OCI-LY1 (cell line): ENCODE measurements at regions not wholly inside any gene's neighbourhood (a gene's known extent, or its start where the extent isn't known, plus 50 kb on each side); places are given as distances from the start of the nearest gene placed in this dataset.

Experiments
- H2AFZ ChIP-seq: fragments of 200-600 bp; sonication (generic), shearing (Covaris generic); 2 replicates; pipeline ENCODE4 v1.6.0; 2014; ENCODE audit warnings: antibody characterized with exemption, mild to moderate bottlenecking, low read length
- H3F3A ChIP-seq: fragments of 200-600 bp; sonication (generic), shearing (Covaris generic); 2 replicates; pipeline ENCODE4 v1.6.0; 2014; ENCODE audit warnings: mild to moderate bottlenecking, antibody characterized with exemption, low read length, moderate library complexity; ENCODE audit not compliant: insufficient read depth
- H3K27ac ChIP-seq: fragments of 200-600 bp; sonication (generic); 2 replicates; pipeline ENCODE4 v1.5.1; 2014; ENCODE audit warnings: low read length, mixed run types, mild to moderate bottlenecking, low read depth; ENCODE audit not compliant: poor library complexity, severe bottlenecking
- H3K27me3 ChIP-seq: fragments of 200-600 bp; sonication (generic); 2 replicates; pipeline ENCODE4 v1.6.0; 2014; ENCODE audit warnings: antibody characterized with exemption, mild to moderate bottlenecking, low read length, moderate library complexity; ENCODE audit not compliant: insufficient read depth
- H3K36me3 ChIP-seq: fragments of 200-600 bp; sonication (generic); 2 replicates; pipeline ENCODE4 v1.6.1; 2014; ENCODE audit warnings: mild to moderate bottlenecking, antibody characterized with exemption, low read length, moderate library complexity, mixed read lengths; ENCODE audit not compliant: insufficient read depth
- H3K4me1 ChIP-seq: fragments of 200-600 bp; sonication (generic); 2 replicates; pipeline ENCODE4 v1.5.1; 2014; ENCODE audit warnings: mild to moderate bottlenecking, low read length, moderate library complexity; ENCODE audit not compliant: insufficient read depth, severe bottlenecking
- H3K4me2 ChIP-seq: fragments of 200-600 bp; sonication (generic), shearing (Covaris generic); 2 replicates; pipeline ENCODE4 v1.6.1; 2014; ENCODE audit warnings: low read length
- H3K4me3 ChIP-seq: fragments of 200-600 bp; sonication (generic); 2 replicates; pipeline ENCODE4 v1.5.1; 2014; ENCODE audit warnings: low read length, low read depth, mild to moderate bottlenecking, mixed read lengths; ENCODE audit not compliant: poor library complexity, severe bottlenecking
- H3K79me2 ChIP-seq: fragments of 200-600 bp; shearing (Covaris generic); 2 replicates; pipeline ENCODE4 v1.6.1; 2016; ENCODE audit warnings: mixed run types, low read length, mixed read lengths; ENCODE audit not compliant: insufficient read depth
- H3K9ac ChIP-seq: fragments of 200-600 bp; sonication (generic), shearing (Covaris generic); 2 replicates; pipeline ENCODE4 v1.6.1; 2014; ENCODE audit warnings: mild to moderate bottlenecking, low read length, mixed read lengths
- H3K9me2 ChIP-seq: fragments of 200-600 bp; sonication (generic), shearing (Covaris generic); 2 replicates; pipeline ENCODE4 v1.6.1; 2014; ENCODE audit warnings: low read depth, mild to moderate bottlenecking, low read length, mixed read lengths
- H3K9me3 ChIP-seq: fragments of 200-600 bp; shearing (Covaris generic); 2 replicates; pipeline ENCODE4 v1.6.1; 2014; ENCODE audit warnings: low read length, mixed read lengths
- H4K20me1 ChIP-seq: fragments of 200-600 bp; sonication (generic), shearing (Covaris generic); 2 replicates; pipeline ENCODE4 v1.6.0; 2016; ENCODE audit warnings: mild to moderate bottlenecking, low read length; ENCODE audit not compliant: insufficient read depth
- EZH2 ChIP-seq: fragments of 200-600 bp; sonication (generic), shearing (Covaris generic); IDR thresholded peaks from 2 replicates; pipeline ENCODE4 v1.8.0; 2017; ENCODE audit warnings: borderline replicate concordance, mixed run types, mild to moderate bottlenecking, antibody characterized with exemption, low read length, moderate library complexity, mixed read lengths
- TF ChIP-seq, protein P1 (sequence below): fragments of 200-600 bp; sonication (generic), shearing (Covaris generic); IDR thresholded peaks from 2 replicates; pipeline ENCODE4 v1.5.1; 2017; ENCODE audit warnings: mild to moderate bottlenecking, antibody characterized with exemption, low read length, moderate library complexity, mixed read lengths

DNA sequence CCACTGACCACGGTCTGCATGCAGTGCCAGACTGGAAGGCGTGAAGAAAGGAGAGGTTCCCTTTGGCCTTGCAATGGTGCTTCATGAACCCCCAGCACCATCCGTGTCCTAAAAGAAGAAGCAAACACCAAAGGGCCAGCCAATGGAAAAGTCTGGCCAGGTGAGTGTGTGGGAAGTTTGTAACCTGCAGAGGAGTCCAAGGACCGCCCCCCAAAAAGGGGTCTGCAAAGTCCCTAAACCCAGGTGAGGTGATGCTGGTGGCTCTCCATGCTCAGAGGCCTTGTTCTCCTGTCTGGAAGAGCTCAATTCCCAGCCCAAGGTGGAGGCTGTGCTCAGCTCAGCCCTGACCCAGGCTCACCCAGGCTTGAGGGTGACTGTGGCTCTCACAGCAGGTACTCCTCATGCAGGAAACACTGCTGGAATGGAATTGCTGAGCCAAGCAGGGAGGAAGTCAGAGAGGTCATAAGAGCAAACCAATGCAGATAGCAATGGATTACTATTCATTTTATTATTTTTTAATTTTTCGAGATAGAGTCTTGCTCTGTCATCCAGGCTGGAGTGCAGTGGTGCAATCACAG is 52.4 kb upstream of the NANOS1 start:
- H4K20me1 ChIP-seq: no peaks in the 10 kb centered on the region
- H3K4me1 ChIP-seq: no peaks in the 10 kb centered on the region
- no peak overlapping the region for H3K4me2 ChIP-seq
- no peaks in the 10 kb centered on the region for H3K79me2 ChIP-seq
- no peak overlapping the region for H3K9ac ChIP-seq
- H3K27ac ChIP-seq: no peak overlapping the region
- no peaks in the 10 kb centered on the region for H3K9me3 ChIP-seq
- TF ChIP-seq, protein P1, sequence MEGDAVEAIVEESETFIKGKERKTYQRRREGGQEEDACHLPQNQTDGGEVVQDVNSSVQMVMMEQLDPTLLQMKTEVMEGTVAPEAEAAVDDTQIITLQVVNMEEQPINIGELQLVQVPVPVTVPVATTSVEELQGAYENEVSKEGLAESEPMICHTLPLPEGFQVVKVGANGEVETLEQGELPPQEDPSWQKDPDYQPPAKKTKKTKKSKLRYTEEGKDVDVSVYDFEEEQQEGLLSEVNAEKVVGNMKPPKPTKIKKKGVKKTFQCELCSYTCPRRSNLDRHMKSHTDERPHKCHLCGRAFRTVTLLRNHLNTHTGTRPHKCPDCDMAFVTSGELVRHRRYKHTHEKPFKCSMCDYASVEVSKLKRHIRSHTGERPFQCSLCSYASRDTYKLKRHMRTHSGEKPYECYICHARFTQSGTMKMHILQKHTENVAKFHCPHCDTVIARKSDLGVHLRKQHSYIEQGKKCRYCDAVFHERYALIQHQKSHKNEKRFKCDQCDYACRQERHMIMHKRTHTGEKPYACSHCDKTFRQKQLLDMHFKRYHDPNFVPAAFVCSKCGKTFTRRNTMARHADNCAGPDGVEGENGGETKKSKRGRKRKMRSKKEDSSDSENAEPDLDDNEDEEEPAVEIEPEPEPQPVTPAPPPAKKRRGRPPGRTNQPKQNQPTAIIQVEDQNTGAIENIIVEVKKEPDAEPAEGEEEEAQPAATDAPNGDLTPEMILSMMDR: no peak
- TF ChIP-seq EZH2: no peak
- H2AFZ ChIP-seq: no peak overlapping the region
- no peaks in the 10 kb centered on the region for H3K9me2 ChIP-seq
- H3K4me3 ChIP-seq: no peak overlapping the region
- no peaks in the 10 kb centered on the region for H3K36me3 ChIP-seq
- peaks cover 5% of the 10 kb centered on the region; the same call in 1 of the 2 replicates for H3K27me3 ChIP-seq
- no peaks in the 10 kb centered on the region for H3F3A ChIP-seq

DNA sequence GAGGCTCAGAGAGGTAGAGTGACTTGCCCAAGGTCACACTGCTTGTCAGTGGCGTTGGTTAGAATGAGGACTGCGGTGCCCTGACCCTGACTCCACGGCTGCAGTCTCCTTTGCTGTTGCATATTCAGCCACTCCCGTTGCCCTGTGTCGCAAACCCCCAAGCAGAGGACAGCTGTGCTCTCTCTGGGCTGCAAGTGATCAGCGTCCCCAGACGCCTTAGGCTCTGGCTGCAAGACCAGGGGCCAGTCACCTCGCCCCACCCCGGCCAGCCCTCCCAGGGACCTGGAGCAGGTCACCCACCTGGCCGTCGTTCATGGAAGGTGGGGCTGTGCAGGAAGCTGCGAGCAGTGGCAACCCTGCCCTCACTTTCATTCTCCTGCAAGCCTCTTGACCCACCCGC is 51.7 kb upstream of the NANOS1 start:
- H3K9ac ChIP-seq: no peak overlapping the region
- H3F3A ChIP-seq: no peaks in the 10 kb centered on the region
- H3K79me2 ChIP-seq: no peaks in the 10 kb centered on the region
- H3K36me3 ChIP-seq: no peaks in the 10 kb centered on the region
- peaks cover 5% of the 10 kb centered on the region; the same call in 1 of the 2 replicates for H3K27me3 ChIP-seq
- TF ChIP-seq EZH2: no peak
- no peaks in the 10 kb centered on the region for H3K4me1 ChIP-seq
- no peak overlapping the region for H2AFZ ChIP-seq
- no peaks in the 10 kb centered on the region for H3K9me2 ChIP-seq
- H3K27ac ChIP-seq: no peak overlapping the region
- H3K9me3 ChIP-seq: no peaks in the 10 kb centered on the region
- no peak overlapping the region for H3K4me2 ChIP-seq
- H4K20me1 ChIP-seq: no peaks in the 10 kb centered on the region
- H3K4me3 ChIP-seq: no peak overlapping the region

GRCh38 chr10:118978316-118978997 is 51.1 kb upstream of the NANOS1 start:
- H3K4me1 ChIP-seq: no peaks in the 10 kb centered on the region
- no peaks in the 10 kb centered on the region for H3F3A ChIP-seq
- H2AFZ ChIP-seq: no peak overlapping the region
- H3K9me3 ChIP-seq: no peaks in the 10 kb centered on the region
- no peaks in the 10 kb centered on the region for H4K20me1 ChIP-seq
- peaks cover 5% of the 10 kb centered on the region; the same call in 1 of the 2 replicates for H3K27me3 ChIP-seq
- H3K4me2 ChIP-seq: no peak overlapping the region
- no peak for TF ChIP-seq EZH2
- TF ChIP-seq, protein P1: no peak
- no peak overlapping the region for H3K27ac ChIP-seq
- H3K9ac ChIP-seq: no peak overlapping the region
- no peaks in the 10 kb centered on the region for H3K36me3 ChIP-seq
- no peak overlapping the region for H3K4me3 ChIP-seq
- H3K79me2 ChIP-seq: no peaks in the 10 kb centered on the region
- H3K9me2 ChIP-seq: no peaks in the 10 kb centered on the region

DNA sequence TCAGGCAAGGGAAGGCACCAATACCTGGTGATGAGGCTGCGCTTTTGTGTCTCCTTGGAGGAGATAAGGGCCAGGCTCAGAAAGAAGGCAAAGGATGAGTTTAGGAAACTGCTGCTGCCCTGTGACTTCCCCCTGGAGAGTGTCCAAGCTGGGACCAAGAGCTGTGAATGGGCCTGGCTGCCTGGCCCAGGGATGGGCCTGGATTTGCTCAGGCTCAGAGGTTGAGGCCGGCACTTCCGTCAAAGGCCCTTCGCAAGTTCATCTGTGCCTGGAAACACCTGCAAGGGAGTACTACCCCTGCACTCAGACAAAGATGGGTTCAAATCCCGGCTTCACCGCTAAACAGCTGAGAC is 50.5 kb upstream of the NANOS1 start:
- Histone ChIP-seq H3K27me3 (peaks cover 2% of the 10 kb centered on the region; the same call in 1 of the 2 replicates), H2AFZ (no peak overlapping the region), H3K4me3 (no peak overlapping the region), H3K9me2 (no peaks in the 10 kb centered on the region), H3K36me3 (no peaks in the 10 kb centered on the region), H3K9ac (no peak overlapping the region), H3K9me3 (no peaks in the 10 kb centered on the region), H3F3A (no peaks in the 10 kb centered on the region), H3K79me2 (no peaks in the 10 kb centered on the region), H3K4me2 (no peak overlapping the region), H3K4me1 (no peaks in the 10 kb centered on the region), H3K27ac (no peak overlapping the region), H4K20me1 (no peaks in the 10 kb centered on the region)
- TF ChIP-seq EZH2: no peak
- TF ChIP-seq, protein P1: no peak
